Thoracic aorta (tissue), 2 donors: ENCODE measurements at regions not wholly inside any gene's neighbourhood (a gene's known extent, or its start where the extent isn't known, plus 50 kb on each side); places are given as distances from the start of the nearest gene placed in this dataset.

Experiments
- ATAC-seq: fragments of 150-250 bp; one replicate; pipeline ENCODE4 v1.8.0; 2017; ENCODE audit warnings: low read depth; ENCODE audit not compliant: insufficient number of reproducible peaks, low FRiP score
- DNase-seq: peaks from one replicate; pipeline ENCODE4 v3.0.0-alpha.2; 2020; ENCODE audit warnings: low spot score
- H3K27ac ChIP-seq, 2 donors: fragments of 200-600 bp; sonication (generic); 1 replicate in 1 of 2; 2 replicates in 1 of 2; pipeline ENCODE4 v1.5.1; 2016; ENCODE audit warnings: mild to moderate bottlenecking in 2 of 2, moderate library complexity in 2 of 2
- H3K27me3 ChIP-seq: fragments of 200-600 bp; sonication (generic); replicated peaks from 2 replicates; pipeline ENCODE4 v1.6.0; 2016; ENCODE audit warnings: mild to moderate bottlenecking; ENCODE audit not compliant: insufficient read depth
- H3K36me3 ChIP-seq: fragments of 200-600 bp; sonication (generic); one replicate; pipeline ENCODE4 v1.5.1; 2016
- H3K4me1 ChIP-seq, 2 donors: fragments of 200-600 bp; sonication (generic); 1 replicate in 1 of 2; 2 replicates in 1 of 2; pipeline versions ENCODE4 v1.5.1 to v1.6.0; 2016; ENCODE audit warnings: low read depth in 2 of 2, mild to moderate bottlenecking in 1 of 2; ENCODE audit not compliant: control insufficient read depth in 1 of 2
- H3K4me3 ChIP-seq: fragments of 200-600 bp; sonication (generic); 2 replicates; pipeline ENCODE4 v1.5.1; 2016; ENCODE audit warnings: mild to moderate bottlenecking
- H3K9me3 ChIP-seq: fragments of 200-600 bp; sonication (generic); 2 replicates; pipeline ENCODE4 v1.5.1; 2016
- CTCF ChIP-seq: fragments of 200-600 bp; sonication (generic); IDR thresholded peaks from one replicate; pipeline ENCODE4 v1.5.1; 2019; ENCODE audit warnings: antibody characterized with exemption

- TF ChIP-seq CTCF = no peak
- Histone ChIP-seq H3K27ac (no peak overlapping the region), H3K4me3 (no peak overlapping the region), H3K9me3 (no peaks in the 10 kb centered on the region), H3K27me3 (no peaks in the 10 kb centered on the region), H3K4me1 (peaks cover 0 to 12% of the 10 kb centered on the region in 2 donors), H3K36me3 (no peaks in the 10 kb centered on the region)
- DNase-seq (no peak), ATAC-seq (no peak)
These were observed 122.5 kb upstream of the NANOS1 start for GRCh38 chr10:118907051-118907450.

- Histone ChIP-seq H3K4me1 (peaks cover 0 to 14% of the 10 kb centered on the region in 2 donors), H3K9me3 (no peaks in the 10 kb centered on the region), H3K27ac (no peak overlapping the region), H3K36me3 (no peaks in the 10 kb centered on the region), H3K4me3 (no peak overlapping the region), H3K27me3 (no peaks in the 10 kb centered on the region)
- DNase-seq = no peak
- no peak for ATAC-seq
- no peak for TF ChIP-seq CTCF
These were observed 120.8 kb upstream of the NANOS1 start for GRCh38 chr10:118908557-118909256.

GRCh38 chr10:118910702-118911101 is 118.8 kb upstream of the NANOS1 start:
- DNase-seq (no peak), ATAC-seq (no peak)
- Histone ChIP-seq H3K27me3 (no peaks in the 10 kb centered on the region), H3K27ac (no peak overlapping the region), H3K36me3 (no peaks in the 10 kb centered on the region), H3K4me1 (peaks cover 0 to 14% of the 10 kb centered on the region in 2 donors), H3K9me3 (no peaks in the 10 kb centered on the region), H3K4me3 (no peak overlapping the region)
- TF ChIP-seq CTCF = no peak

GRCh38 chr10:118911363-118911762 is 118.2 kb upstream of the NANOS1 start:
- H3K4me3 ChIP-seq = no peak overlapping the region
- TF ChIP-seq CTCF = no peak
- H3K9me3 ChIP-seq = no peaks in the 10 kb centered on the region
- ATAC-seq = no peak
- no peak for DNase-seq
- H3K36me3 ChIP-seq = no peaks in the 10 kb centered on the region
- no peaks in the 10 kb centered on the region for H3K27me3 ChIP-seq
- no peak overlapping the region for H3K27ac ChIP-seq
- H3K4me1 ChIP-seq = peaks cover 0 to 14% of the 10 kb centered on the region in 2 donors

GRCh38 chr10:118912961-118913600 is 116.4 kb upstream of the NANOS1 start:
- H3K9me3 ChIP-seq = no peaks in the 10 kb centered on the region
- H3K4me3 ChIP-seq = no peak overlapping the region
- no peaks in the 10 kb centered on the region for H3K27me3 ChIP-seq
- TF ChIP-seq CTCF = no peak
- H3K4me1 ChIP-seq = peaks cover 0 to 14% of the 10 kb centered on the region in 2 donors
- H3K27ac ChIP-seq = no peak overlapping the region
- DNase-seq = no peak
- ATAC-seq = no peak
- H3K36me3 ChIP-seq = no peaks in the 10 kb centered on the region
